ENCODE measurements at regions not wholly inside any gene's neighbourhood (a gene's known extent, or its start where the extent isn't known, plus 50 kb on each side); places are given as distances from the start of the nearest gene placed in this dataset.

DNA sequence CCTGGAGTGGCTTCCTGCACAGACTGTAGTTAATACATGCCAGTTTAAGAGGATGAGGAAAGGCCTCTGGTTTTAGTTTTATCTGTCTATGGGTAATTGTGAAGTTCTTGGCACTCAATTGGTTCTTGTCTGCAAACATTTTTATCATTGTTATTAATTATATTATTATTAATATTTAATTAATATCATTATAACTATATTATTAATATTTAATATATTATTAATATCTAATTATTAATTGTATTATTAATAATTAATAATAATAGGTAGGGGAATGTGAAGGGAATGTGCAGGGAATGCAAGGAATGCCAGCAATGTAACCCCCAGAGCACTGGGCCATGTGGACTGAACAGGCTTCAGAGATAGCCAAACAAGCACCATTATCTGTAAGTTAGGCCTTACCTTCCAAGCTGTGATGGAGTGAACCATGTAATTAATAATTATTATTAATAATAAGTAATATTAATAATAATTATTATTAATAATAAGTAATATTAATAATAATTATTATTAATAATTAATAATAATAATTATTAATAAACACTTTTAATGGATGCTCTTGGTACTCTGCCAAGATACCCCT lies 79.8 kb upstream of the NMNAT3 start:
- TF ChIP-seq, protein P1, sequence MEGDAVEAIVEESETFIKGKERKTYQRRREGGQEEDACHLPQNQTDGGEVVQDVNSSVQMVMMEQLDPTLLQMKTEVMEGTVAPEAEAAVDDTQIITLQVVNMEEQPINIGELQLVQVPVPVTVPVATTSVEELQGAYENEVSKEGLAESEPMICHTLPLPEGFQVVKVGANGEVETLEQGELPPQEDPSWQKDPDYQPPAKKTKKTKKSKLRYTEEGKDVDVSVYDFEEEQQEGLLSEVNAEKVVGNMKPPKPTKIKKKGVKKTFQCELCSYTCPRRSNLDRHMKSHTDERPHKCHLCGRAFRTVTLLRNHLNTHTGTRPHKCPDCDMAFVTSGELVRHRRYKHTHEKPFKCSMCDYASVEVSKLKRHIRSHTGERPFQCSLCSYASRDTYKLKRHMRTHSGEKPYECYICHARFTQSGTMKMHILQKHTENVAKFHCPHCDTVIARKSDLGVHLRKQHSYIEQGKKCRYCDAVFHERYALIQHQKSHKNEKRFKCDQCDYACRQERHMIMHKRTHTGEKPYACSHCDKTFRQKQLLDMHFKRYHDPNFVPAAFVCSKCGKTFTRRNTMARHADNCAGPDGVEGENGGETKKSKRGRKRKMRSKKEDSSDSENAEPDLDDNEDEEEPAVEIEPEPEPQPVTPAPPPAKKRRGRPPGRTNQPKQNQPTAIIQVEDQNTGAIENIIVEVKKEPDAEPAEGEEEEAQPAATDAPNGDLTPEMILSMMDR (conservative IDR thresholded peaks at IDR 0.05; ENCODE audit: low read depth, low read length), result no peak
- no peak overlapping the region for H3K4me3 ChIP-seq (ENCODE audit: low read length)
- DNase-seq (ENCODE audit: low read depth), result no peak

GRCh38 chr3:139756529-139757103 lies 78.8 kb upstream of the NMNAT3 start:
- DNase-seq (ENCODE audit: low read depth), result no peak
- TF ChIP-seq, protein P1 (conservative IDR thresholded peaks at IDR 0.05; ENCODE audit: low read depth, low read length), result no peak
- no peak overlapping the region for H3K4me3 ChIP-seq (ENCODE audit: low read length)

DNA sequence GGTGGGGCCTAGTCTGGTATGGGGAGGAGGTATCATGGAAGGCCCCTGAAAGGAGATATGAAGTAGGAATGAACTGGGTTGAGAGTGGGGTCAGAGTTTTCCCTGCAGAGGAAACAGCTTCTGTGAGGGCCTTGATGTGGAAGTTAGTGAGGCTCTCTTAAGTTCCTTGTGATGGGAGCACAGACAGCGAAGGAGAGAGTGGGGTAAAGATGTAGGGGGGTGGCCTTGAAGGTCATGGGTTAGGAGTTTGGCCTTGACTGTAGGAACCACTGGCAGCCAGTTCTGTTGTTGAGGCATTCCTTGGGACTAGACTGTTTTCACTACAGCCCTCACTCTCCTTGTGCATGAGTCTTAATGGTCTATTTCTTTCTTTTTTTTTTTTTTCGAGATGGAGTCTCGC lies 77.8 kb upstream of the NMNAT3 start:
- no peak overlapping the region for H3K4me3 ChIP-seq (ENCODE audit: low read length)
- TF ChIP-seq, protein P1 (conservative IDR thresholded peaks at IDR 0.05; ENCODE audit: low read depth, low read length), result no peak
- DNase-seq (ENCODE audit: low read depth), result no peak

- no peak for DNase-seq (ENCODE audit: low read depth)
- TF ChIP-seq, protein P1 (conservative IDR thresholded peaks at IDR 0.05; ENCODE audit: low read depth, low read length), result no peak
- no peak overlapping the region for H3K4me3 ChIP-seq (ENCODE audit: low read length)
Measured at GRCh38 chr3:139751789-139752188, 74.0 kb upstream of the NMNAT3 start.

- TF ChIP-seq, protein P1 (conservative IDR thresholded peaks at IDR 0.05; ENCODE audit: low read depth, low read length), result no peak
Measured at GRCh38 chr3:139746481-139746880, 68.7 kb upstream of the NMNAT3 start.

DNA sequence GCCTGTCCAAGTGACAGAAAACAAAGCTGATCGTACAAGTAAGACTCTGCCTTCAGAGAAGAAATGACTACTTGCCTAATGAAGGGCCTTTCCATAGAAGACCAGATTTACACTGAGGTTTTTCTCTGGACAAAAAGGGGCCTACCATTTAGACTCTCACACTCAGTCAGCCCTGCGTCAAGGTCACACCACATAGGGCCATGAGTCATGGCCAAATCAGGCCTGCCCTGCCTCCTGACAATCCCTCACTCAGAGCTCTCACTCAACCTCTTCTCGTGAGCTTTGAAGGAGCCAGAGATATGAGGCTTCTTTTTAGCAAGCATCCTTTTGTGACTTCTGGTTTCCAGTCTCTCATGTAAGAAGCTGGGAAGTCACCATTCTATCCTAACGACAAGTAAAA lies 68.1 kb upstream of the NMNAT3 start:
- no peak overlapping the region for H3K4me3 ChIP-seq (ENCODE audit: low read length)
- peak; percentile 77 for DNase-seq (ENCODE audit: low read depth)
- TF ChIP-seq, protein P1 (conservative IDR thresholded peaks at IDR 0.05; ENCODE audit: low read depth, low read length), result no peak

More at GRCh38 chr3:139746481-139746880, 68.7 kb upstream of the NMNAT3 start:
- DNase-seq (ENCODE audit: low read depth), result no peak
- no peak overlapping the region for H3K4me3 ChIP-seq (ENCODE audit: low read length)

DNA sequence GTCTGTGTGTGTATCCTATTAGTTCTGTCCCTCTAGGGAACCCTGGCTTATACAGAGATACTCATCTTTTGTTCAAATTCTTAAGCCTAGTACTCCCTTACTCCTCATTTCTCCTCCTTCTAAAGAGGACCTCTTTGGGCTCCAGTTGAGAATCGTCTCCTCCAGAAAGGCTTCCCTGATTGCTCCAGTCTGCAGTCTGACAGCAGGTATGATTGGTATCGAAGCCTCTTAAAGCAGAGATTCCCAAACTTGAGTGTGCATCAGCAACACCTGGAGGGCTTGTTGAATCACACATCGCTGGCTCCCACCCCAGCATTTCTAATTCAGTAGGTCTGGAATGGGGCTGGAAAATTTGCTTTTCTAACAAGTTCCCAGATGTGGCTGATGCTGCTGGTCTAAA lies 60.9 kb upstream of the NMNAT3 start:
- no peak overlapping the region for H3K4me3 ChIP-seq (ENCODE audit: low read length)
- no peak for DNase-seq (ENCODE audit: low read depth)
- TF ChIP-seq, protein P1 (conservative IDR thresholded peaks at IDR 0.05; ENCODE audit: low read depth, low read length), result no peak

Data from retinal pigment epithelial cell (primary cell).